ENCODE measurements at regions not wholly inside any gene's neighbourhood (a gene's known extent, or its start where the extent isn't known, plus 50 kb on each side); places are given as distances from the start of the nearest gene placed in this dataset.

- TF ChIP-seq CTCF (IDR thresholded peaks at IDR 0.05) (no peak), POLR2A (IDR thresholded peaks at IDR 0.05) (no peak)
Observed at GRCh38 chr5:8897316-8897715, 648.6 kb downstream of the SEMA5A start.
